Adrenal gland (tissue), 9 donors: ENCODE measurements at regions not wholly inside any gene's neighbourhood (a gene's known extent, or its start where the extent isn't known, plus 50 kb on each side); places are given as distances from the start of the nearest gene placed in this dataset.

Source experiments
- DNase-seq, 7 donors: peaks; one replicate each; pipeline ENCODE4 v3.0.0-alpha.2; 2019 to 2020
- H3K27ac ChIP-seq, 5 donors: fragments of 200-600 bp; sonication (generic) in 4 of 5; 1 replicate in 3 of 5; 2 replicates in 2 of 5; pipeline versions ENCODE4 v1.5.1 to v1.8.0; 2016 to 2020; ENCODE audit warnings: mild to moderate bottlenecking in 1 of 5
- H3K27me3 ChIP-seq: fragments of 200-600 bp; 2 replicates; pipeline ENCODE4 v1.8.0; 2021
- H3K36me3 ChIP-seq, 2 donors: fragments of 200-600 bp; replicated peaks in 1 of 2; 1 replicate in 1 of 2; 2 replicates in 1 of 2; pipeline versions ENCODE4 v1.5.1 to v1.8.0; 2018 to 2022
- H3K4me1 ChIP-seq, 2 donors: fragments of 200-600 bp; replicated peaks in 1 of 2; 1 replicate in 1 of 2; 2 replicates in 1 of 2; pipeline versions ENCODE4 v1.5.1 to v1.8.0; 2018 to 2021
- H3K4me3 ChIP-seq, 4 donors: fragments of 200-600 bp; sonication (generic) in 3 of 4; one replicate each; pipeline ENCODE4 v1.5.1; 2016 to 2018
- H3K9me3 ChIP-seq, 3 donors: fragments of 200-600 bp; sonication (generic) in 1 of 3; replicated peaks in 1 of 3; 1 replicate in 2 of 3; 2 replicates in 1 of 3; pipeline versions ENCODE4 v1.5.1 to v1.8.0; 2016 to 2021
- POLR2A ChIP-seq, 2 donors: fragments of 450-650 bp; IDR thresholded peaks; one replicate each; pipeline ENCODE4 v1.6.1; 2017; ENCODE audit warnings: antibody characterized with exemption in 2 of 2, mild to moderate bottlenecking in 2 of 2, moderate library complexity in 1 of 2
- WGBS, 4 donors: extraction: QIAGEN DNeasy Blood & Tissue Kit in 2 of 4; methylation state at CpG; one replicate each; pipeline versions ENCODE4 v1.1.5 to v1.1.7; 2013 to 2017; 5-methylcytosine and 5-hydroxymethylcytosine counted together
- intact Hi-C, 2 donors: fragments of 100-400 bp; cut with DNase I; formaldehyde crosslinking; loops; one replicate each; pipeline versions ENCODE4 v1.14.1 to v1.15.0; 2022 to 2023
- TF ChIP-seq, protein P1 (sequence below), 6 experiments: fragments of 450-650 bp in 4 of 6; fragments of 200-600 bp in 2 of 6; sonication (generic) in 1 of 6; IDR thresholded peaks; 1 replicate in 5 of 6; 2 replicates in 1 of 6; pipeline versions ENCODE4 v1.5.1 to v1.8.0; 2016 to 2021; ENCODE audit warnings: antibody characterized with exemption in 6 of 6, mild to moderate bottlenecking in 2 of 6, moderate library complexity in 1 of 6
- donor health status: healthy with polysubstance abuse.
- donor health status: Bipolar disorder and iron deficiency.
- donor health status: DM: yes; HTN: yes; CAD: no.
- donor health status: DM: no; HTN: no; CAD: no.
- donor health status: DM: no; HTN: no; CAD: no.

DNA sequence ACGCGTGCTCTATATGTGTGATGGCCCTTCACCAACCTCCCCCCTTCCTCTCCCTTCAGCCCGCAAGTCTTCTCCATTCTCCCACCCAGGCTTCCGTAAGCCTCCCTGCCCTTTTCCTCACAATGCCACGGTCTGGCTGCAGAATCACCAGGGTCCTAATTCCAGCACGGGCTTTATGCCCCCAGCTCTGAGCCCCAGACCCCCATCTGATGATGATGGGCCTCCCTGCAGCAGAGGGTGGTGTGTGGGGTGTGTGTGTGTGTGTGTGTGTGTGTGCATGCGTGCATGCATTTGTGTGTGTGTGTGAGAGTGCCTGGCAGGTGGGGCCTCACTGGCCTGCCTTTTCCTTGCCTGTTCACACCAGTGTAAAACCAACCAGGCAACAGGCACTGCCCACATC lies 109.9 kb downstream of the OAT start:
- Histone ChIP-seq H3K36me3 (no peaks in the 10 kb centered on the region), H3K4me1 (no peaks in the 10 kb centered on the region), H3K27ac (no peak overlapping the region), H3K4me3 (no peak overlapping the region), H3K9me3 (no peaks in the 10 kb centered on the region), H3K27me3 (no peaks in the 10 kb centered on the region)
- intact Hi-C loops, result no loop called here
- peak in 1 of 7 donors; percentile 6 for DNase-seq
- WGBS, 4 donors, result 89 to 90% (median 89%) methylated on average over 6 to 7 of the region's 7 CpGs
- TF ChIP-seq POLR2A (IDR thresholded peaks at IDR 0.05), result no peak
- TF ChIP-seq, protein P1, sequence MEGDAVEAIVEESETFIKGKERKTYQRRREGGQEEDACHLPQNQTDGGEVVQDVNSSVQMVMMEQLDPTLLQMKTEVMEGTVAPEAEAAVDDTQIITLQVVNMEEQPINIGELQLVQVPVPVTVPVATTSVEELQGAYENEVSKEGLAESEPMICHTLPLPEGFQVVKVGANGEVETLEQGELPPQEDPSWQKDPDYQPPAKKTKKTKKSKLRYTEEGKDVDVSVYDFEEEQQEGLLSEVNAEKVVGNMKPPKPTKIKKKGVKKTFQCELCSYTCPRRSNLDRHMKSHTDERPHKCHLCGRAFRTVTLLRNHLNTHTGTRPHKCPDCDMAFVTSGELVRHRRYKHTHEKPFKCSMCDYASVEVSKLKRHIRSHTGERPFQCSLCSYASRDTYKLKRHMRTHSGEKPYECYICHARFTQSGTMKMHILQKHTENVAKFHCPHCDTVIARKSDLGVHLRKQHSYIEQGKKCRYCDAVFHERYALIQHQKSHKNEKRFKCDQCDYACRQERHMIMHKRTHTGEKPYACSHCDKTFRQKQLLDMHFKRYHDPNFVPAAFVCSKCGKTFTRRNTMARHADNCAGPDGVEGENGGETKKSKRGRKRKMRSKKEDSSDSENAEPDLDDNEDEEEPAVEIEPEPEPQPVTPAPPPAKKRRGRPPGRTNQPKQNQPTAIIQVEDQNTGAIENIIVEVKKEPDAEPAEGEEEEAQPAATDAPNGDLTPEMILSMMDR (IDR thresholded peaks at IDR 0.05), result no peak

DNA sequence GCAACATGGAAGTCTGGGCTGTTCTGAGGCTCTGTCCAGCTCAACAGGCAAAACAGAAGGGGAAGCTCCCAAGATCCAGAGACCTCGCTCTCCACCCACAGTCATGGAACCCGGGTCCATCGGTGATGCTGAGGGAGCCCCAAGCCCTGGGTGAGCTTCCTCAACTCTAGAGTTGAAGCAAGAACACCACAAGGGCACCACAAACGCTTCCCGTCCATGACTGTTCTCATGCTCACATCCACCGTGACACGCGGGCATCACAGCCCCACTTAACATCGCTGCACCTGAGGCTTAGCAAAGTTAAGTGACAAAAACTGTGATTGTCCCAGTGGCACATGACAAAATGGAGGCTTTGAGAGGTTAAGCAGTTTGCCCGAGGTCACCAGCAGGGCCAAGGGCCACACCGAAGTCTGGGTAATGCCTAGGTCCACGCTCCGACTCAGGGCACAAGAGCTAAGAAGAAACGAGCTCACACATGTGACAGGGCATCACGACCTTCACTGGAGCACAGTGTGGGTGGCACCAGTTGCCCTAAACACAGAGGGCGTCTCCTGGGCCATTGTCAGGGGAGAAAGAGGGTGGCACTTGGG lies 110.6 kb downstream of the OAT start:
- 80 to 84% (median 81%) methylated on average over 14 to 16 of the region's 16 CpGs for WGBS, 4 donors
- DNase-seq, result no peak
- Histone ChIP-seq H3K27me3 (no peaks in the 10 kb centered on the region), H3K27ac (no peak overlapping the region), H3K36me3 (no peaks in the 10 kb centered on the region), H3K4me3 (no peak overlapping the region), H3K9me3 (no peaks in the 10 kb centered on the region), H3K4me1 (no peaks in the 10 kb centered on the region)
- TF ChIP-seq POLR2A (IDR thresholded peaks at IDR 0.05), result no peak
- TF ChIP-seq, protein P1 (IDR thresholded peaks at IDR 0.05), result no peak
- intact Hi-C loops, result no loop called here

DNA sequence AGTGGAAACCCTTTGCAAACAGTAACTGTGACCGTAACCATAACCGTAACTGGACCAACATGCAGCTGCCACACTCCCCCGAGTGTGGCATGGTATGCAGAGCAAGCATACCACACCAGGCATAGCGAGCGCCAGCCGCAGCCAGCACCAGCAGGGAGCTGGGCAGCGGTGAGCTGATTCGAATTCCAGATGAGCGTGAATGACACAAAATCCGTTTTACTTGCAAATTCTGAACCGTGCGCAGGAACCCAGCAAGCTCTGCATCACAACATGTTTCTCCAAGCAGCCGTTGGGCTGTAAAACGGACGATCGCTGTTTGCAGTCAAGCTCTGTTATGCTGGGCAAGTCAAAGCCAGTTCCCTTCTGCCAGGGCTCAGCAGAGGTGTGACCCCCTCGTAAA lies 111.1 kb downstream of the OAT start:
- Histone ChIP-seq H3K4me1 (no peaks in the 10 kb centered on the region), H3K36me3 (no peaks in the 10 kb centered on the region), H3K27me3 (no peaks in the 10 kb centered on the region), H3K9me3 (no peaks in the 10 kb centered on the region), H3K4me3 (no peak overlapping the region), H3K27ac (peak overlapping the region in 2 of 5 donors; percentile 71 to 73)
- intact Hi-C loops, result no loop called here
- no peak for TF ChIP-seq POLR2A (IDR thresholded peaks at IDR 0.05)
- TF ChIP-seq, protein P1 (IDR thresholded peaks at IDR 0.05), result no peak
- DNase-seq, result no peak
- WGBS, 4 donors, result 69 to 91% (median 79%) methylated on average over 16 to 17 of the region's 17 CpGs

DNA sequence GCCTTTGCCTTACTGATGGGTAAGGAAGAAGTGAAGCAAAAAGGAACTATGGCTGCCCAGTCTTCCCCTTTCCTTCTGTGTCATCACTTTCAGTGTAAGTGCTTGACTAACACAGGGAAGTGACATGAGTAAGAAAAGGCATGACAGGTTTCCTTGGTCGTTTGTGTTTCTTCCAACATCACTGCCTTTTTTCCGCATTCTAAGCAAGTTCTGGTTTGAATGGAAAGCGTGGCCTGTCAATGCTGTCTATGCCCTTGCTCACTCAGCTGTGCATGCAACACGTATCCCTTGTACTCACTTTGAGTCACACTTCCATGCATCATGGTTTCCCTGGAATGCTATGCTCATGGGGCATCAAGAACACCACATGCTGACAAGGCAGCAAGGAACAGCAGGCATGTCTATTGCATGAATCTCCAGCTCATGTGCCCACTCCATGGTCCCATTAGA lies 111.8 kb downstream of the OAT start:
- WGBS, 4 donors, result 56 to 61% (median 58%) methylated on average over 4 of the region's 4 CpGs

DNA sequence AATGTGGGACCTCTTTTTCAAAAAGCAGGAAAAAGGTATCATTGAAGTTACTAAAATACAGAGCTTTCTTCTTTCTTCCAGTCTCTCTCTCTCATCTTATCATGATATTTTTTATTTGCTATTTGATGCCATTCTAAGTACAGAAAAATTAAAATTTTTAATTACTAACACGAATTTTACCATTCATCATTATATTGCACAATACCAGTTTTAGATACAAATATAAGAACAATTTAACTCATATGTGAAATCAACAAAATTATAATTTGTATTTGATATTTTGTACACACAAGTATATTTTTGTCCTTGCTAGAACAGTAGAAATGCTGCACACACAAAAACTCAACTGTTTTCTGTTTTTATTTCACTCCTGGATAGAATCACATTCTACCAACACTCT lies 112.2 kb downstream of the OAT start:
- no peak overlapping the region for H3K27ac ChIP-seq
- DNase-seq, result no peak
- WGBS, 4 donors, result 29 to 52% (median 49%) methylated on average over 1 of the region's 1 CpG
- no peaks in the 10 kb centered on the region for H3K36me3 ChIP-seq
- H3K4me1 ChIP-seq, result no peaks in the 10 kb centered on the region
- H3K4me3 ChIP-seq, result no peak overlapping the region
- no peaks in the 10 kb centered on the region for H3K9me3 ChIP-seq
- no peak for TF ChIP-seq POLR2A (IDR thresholded peaks at IDR 0.05)
- TF ChIP-seq, protein P1 (IDR thresholded peaks at IDR 0.05), result no peak
- H3K27me3 ChIP-seq, result no peaks in the 10 kb centered on the region
- intact Hi-C loops, result no loop called here

More for the DNA sequence above, 111.8 kb downstream of the OAT start:
- no peak for TF ChIP-seq POLR2A (IDR thresholded peaks at IDR 0.05)
- Histone ChIP-seq H3K27ac (peak overlapping the region in 2 of 5 donors; percentile 71 to 73), H3K9me3 (no peaks in the 10 kb centered on the region), H3K4me3 (no peak overlapping the region), H3K4me1 (no peaks in the 10 kb centered on the region), H3K27me3 (no peaks in the 10 kb centered on the region), H3K36me3 (no peaks in the 10 kb centered on the region)
- intact Hi-C loops, result no loop called here
- DNase-seq, result peak in 4 of 7 donors; percentile 21 to 53 (median 42)
